ENCODE measurements at regions not wholly inside any gene's neighbourhood (a gene's known extent, or its start where the extent isn't known, plus 50 kb on each side); places are given as distances from the start of the nearest gene placed in this dataset.

DNA sequence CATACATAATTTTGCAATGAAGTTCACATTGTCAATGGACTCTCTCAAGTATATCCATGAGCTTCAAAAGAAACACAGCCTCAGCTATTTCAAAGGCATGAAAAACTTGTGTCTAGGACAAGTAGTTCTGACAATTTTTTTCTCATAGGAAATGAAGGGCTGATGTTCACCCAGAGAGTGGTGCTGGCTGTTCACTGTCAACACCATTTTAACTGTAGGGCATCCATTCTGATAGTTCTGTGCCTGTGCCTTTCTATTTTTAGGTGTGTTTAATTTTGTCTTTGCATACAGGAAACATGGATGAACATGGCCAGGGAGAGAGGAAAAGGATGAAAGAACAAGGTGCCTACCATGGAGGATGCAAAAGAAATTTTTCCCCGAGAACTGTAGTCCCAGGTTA lies 135.3 kb upstream of the MAP9 start:
- TF ChIP-seq, protein P1, sequence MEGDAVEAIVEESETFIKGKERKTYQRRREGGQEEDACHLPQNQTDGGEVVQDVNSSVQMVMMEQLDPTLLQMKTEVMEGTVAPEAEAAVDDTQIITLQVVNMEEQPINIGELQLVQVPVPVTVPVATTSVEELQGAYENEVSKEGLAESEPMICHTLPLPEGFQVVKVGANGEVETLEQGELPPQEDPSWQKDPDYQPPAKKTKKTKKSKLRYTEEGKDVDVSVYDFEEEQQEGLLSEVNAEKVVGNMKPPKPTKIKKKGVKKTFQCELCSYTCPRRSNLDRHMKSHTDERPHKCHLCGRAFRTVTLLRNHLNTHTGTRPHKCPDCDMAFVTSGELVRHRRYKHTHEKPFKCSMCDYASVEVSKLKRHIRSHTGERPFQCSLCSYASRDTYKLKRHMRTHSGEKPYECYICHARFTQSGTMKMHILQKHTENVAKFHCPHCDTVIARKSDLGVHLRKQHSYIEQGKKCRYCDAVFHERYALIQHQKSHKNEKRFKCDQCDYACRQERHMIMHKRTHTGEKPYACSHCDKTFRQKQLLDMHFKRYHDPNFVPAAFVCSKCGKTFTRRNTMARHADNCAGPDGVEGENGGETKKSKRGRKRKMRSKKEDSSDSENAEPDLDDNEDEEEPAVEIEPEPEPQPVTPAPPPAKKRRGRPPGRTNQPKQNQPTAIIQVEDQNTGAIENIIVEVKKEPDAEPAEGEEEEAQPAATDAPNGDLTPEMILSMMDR (IDR thresholded peaks at IDR 0.05), result no peak
- no peak for TF ChIP-seq POLR2A (IDR thresholded peaks at IDR 0.05)

All from sigmoid colon (tissue), 3 donors.